Gastroesophageal sphincter (tissue), 4 donors: ENCODE measurements at regions not wholly inside any gene's neighbourhood (a gene's known extent, or its start where the extent isn't known, plus 50 kb on each side); places are given as distances from the start of the nearest gene placed in this dataset.
A peak's percentile ranks its signal among the peaks of the same experiment; 100 is the strongest.

Source experiments
- ATAC-seq: fragments of 150-250 bp; one replicate; pipeline ENCODE4 v1.9.1; 2016; ENCODE audit warnings: mild to moderate bottlenecking, moderate library complexity
- H3K27ac ChIP-seq, 4 donors: fragments of 200-600 bp; sonication (generic) in 3 of 4; 1 replicate in 3 of 4; 2 replicates in 1 of 4; pipeline ENCODE4 v1.5.1; 2016 to 2019
- H3K27me3 ChIP-seq: fragments of 200-600 bp; sonication (generic); one replicate; pipeline ENCODE4 v1.5.1; 2019
- H3K36me3 ChIP-seq, 2 donors: fragments of 200-600 bp; sonication (generic); one replicate each; pipeline ENCODE4 v1.5.1; 2019; ENCODE audit warnings: control low read depth in 1 of 2
- H3K4me1 ChIP-seq, 3 donors: fragments of 200-600 bp; sonication (generic); 1 replicate in 2 of 3; 2 replicates in 1 of 3; pipeline ENCODE4 v1.5.1; 2016 to 2019; ENCODE audit warnings: control low read depth in 2 of 3
- H3K4me3 ChIP-seq, 2 donors: fragments of 200-600 bp; sonication (generic); one replicate each; pipeline ENCODE4 v1.5.1; 2019; ENCODE audit warnings: mild to moderate bottlenecking in 1 of 2, moderate library complexity in 1 of 2
- H3K9me3 ChIP-seq, 3 donors: fragments of 200-600 bp; sonication (generic); one replicate each; pipeline ENCODE4 v1.5.1; 2017 to 2019; ENCODE audit warnings: control low read depth in 2 of 3
- CTCF ChIP-seq, 4 experiments: fragments of 200-600 bp in 2 of 4; fragments of 450-650 bp in 2 of 4; sonication (generic) in 1 of 4; IDR thresholded peaks; one replicate each; pipeline ENCODE4 v1.5.1; 2017 to 2019; ENCODE audit warnings: antibody characterized with exemption in 4 of 4, mild to moderate bottlenecking in 2 of 4, moderate library complexity in 2 of 4
- EP300 ChIP-seq: sonication (generic); formaldehyde crosslinking; IDR thresholded peaks from one replicate; pipeline ENCODE4 v1.6.1; 2017; ENCODE audit warnings: antibody characterized with exemption, mild to moderate bottlenecking
- POLR2A ChIP-seq, 2 donors: fragments of 450-650 bp; IDR thresholded peaks; one replicate each; pipeline ENCODE4 v1.6.1; 2017; ENCODE audit warnings: antibody characterized with exemption in 2 of 2, mild to moderate bottlenecking in 2 of 2, moderate library complexity in 1 of 2
- POLR2AphosphoS5 ChIP-seq: sonication (generic); formaldehyde crosslinking; IDR thresholded peaks from one replicate; pipeline ENCODE4 v1.6.1; 2017; ENCODE audit warnings: antibody characterized with exemption
- WGBS, 2 donors: methylation state at CpG; one replicate each; pipeline ENCODE4 v1.1.5; 2018; ENCODE audit warnings: low coverage in 1 of 2; 5-methylcytosine and 5-hydroxymethylcytosine counted together

GRCh38 chr22:27638329-27639233, 163.0 kb downstream of the MN1 start:
- no peaks in the 10 kb centered on the region for H3K27me3 ChIP-seq
- 86 to 88% methylated on average over 9 to 14 of the region's 25 CpGs for WGBS, 2 donors
- H3K27ac ChIP-seq = no peak overlapping the region
- no peaks in the 10 kb centered on the region for H3K36me3 ChIP-seq
- H3K4me3 ChIP-seq = no peak overlapping the region
- no peak for ATAC-seq
- H3K4me1 ChIP-seq = peaks cover 0 to 50% (median 5%) of the 10 kb centered on the region in 3 donors
- no peaks in the 10 kb centered on the region for H3K9me3 ChIP-seq
- no peak for TF ChIP-seq POLR2AphosphoS5
- TF ChIP-seq POLR2A (IDR thresholded peaks at IDR 0.05) = no peak
- TF ChIP-seq EP300 = no peak
- TF ChIP-seq CTCF (IDR thresholded peaks at IDR 0.05) = no peak

GRCh38 chr22:27639248-27640086, 162.1 kb downstream of the MN1 start:
- no peak for ATAC-seq
- no peaks in the 10 kb centered on the region for H3K27me3 ChIP-seq
- no peak for TF ChIP-seq POLR2AphosphoS5
- no peak for TF ChIP-seq CTCF (IDR thresholded peaks at IDR 0.05)
- TF ChIP-seq POLR2A (IDR thresholded peaks at IDR 0.05) = no peak
- no peak for TF ChIP-seq EP300
- no peaks in the 10 kb centered on the region for H3K36me3 ChIP-seq
- 79 to 94% methylated on average over 4 to 14 of the region's 19 CpGs for WGBS, 2 donors
- H3K27ac ChIP-seq = no peak overlapping the region
- peaks cover 0 to 50% (median 5%) of the 10 kb centered on the region in 3 donors for H3K4me1 ChIP-seq
- H3K9me3 ChIP-seq = no peaks in the 10 kb centered on the region
- H3K4me3 ChIP-seq = no peak overlapping the region

- no peaks in the 10 kb centered on the region for H3K27me3 ChIP-seq
- ATAC-seq = no peak
- TF ChIP-seq POLR2A (IDR thresholded peaks at IDR 0.05) (no peak), POLR2AphosphoS5 (peak; percentile 33)
- H3K36me3 ChIP-seq = no peaks in the 10 kb centered on the region
- 44 to 50% methylated on average over 3 to 5 of the region's 8 CpGs for WGBS, 2 donors
- H3K4me3 ChIP-seq = no peak overlapping the region
- H3K9me3 ChIP-seq = no peaks in the 10 kb centered on the region
- peak overlapping the region in 2 of 4 donors; percentile 38 to 50 for H3K27ac ChIP-seq
- peaks cover 0 to 50% (median 5%) of the 10 kb centered on the region in 3 donors for H3K4me1 ChIP-seq
Measured at GRCh38 chr22:27641049-27641795, 160.3 kb downstream of the MN1 start.

- Histone ChIP-seq H3K36me3 (no peaks in the 10 kb centered on the region), H3K27ac (no peak overlapping the region), H3K27me3 (no peaks in the 10 kb centered on the region), H3K9me3 (no peaks in the 10 kb centered on the region), H3K4me3 (no peak overlapping the region), H3K4me1 (peaks cover 0 to 43% (median 2%) of the 10 kb centered on the region in 3 donors)
- TF ChIP-seq POLR2AphosphoS5 = no peak
- TF ChIP-seq EP300 = no peak
- TF ChIP-seq CTCF (IDR thresholded peaks at IDR 0.05) = no peak
- TF ChIP-seq POLR2A (IDR thresholded peaks at IDR 0.05) = no peak
- 50 to 83% methylated on average over 2 of the region's 28 CpGs for WGBS, 2 donors
- ATAC-seq = no peak
Measured at GRCh38 chr22:27642104-27642800, 159.3 kb downstream of the MN1 start.
